HG03565 (cell line): ENCODE measurements at regions not wholly inside any gene's neighbourhood (a gene's known extent, or its start where the extent isn't known, plus 50 kb on each side); places are given as distances from the start of the nearest gene placed in this dataset.
"Not testable (repeated sequence)": the region's sequence is repeated elsewhere in the genome, so short reads cannot be mapped to it uniquely, and the experiment has no call there.

Source experiments
- ATAC-seq: cut with Tn5 transposase; IDR thresholded peaks from one replicate; pipeline ENCODE4 v1.9.1; 2021; ENCODE audit warnings: mild to moderate bottlenecking, moderate library complexity; ENCODE audit not compliant: unreplicated experiment

GRCh38 chr3:20523293-20523692, 337.3 kb upstream of the SGO1 start:
- no peak for ATAC-seq

- ATAC-seq, result not testable (repeated sequence)
Observed at GRCh38 chr3:20517316-20517715, 331.3 kb upstream of the SGO1 start.

- no peak for ATAC-seq
Observed at GRCh38 chr3:20516311-20516710, 330.3 kb upstream of the SGO1 start.

- no peak for ATAC-seq
Observed at GRCh38 chr3:20515834-20516233, 329.8 kb upstream of the SGO1 start.

GRCh38 chr3:20511863-20512505, 326.0 kb upstream of the SGO1 start:
- ATAC-seq, result peak; percentile 99

- no peak for ATAC-seq
Observed at GRCh38 chr3:20510396-20510795, 324.4 kb upstream of the SGO1 start.

GRCh38 chr3:20503394-20504082, 317.5 kb upstream of the SGO1 start:
- no peak for ATAC-seq

- no peak for ATAC-seq
Observed at GRCh38 chr3:20490996-20491395, 305.0 kb upstream of the SGO1 start.

GRCh38 chr3:20488151-20488550, 302.1 kb upstream of the SGO1 start:
- no peak for ATAC-seq

- ATAC-seq, result no peak
Observed at GRCh38 chr3:20484126-20484525, 298.1 kb upstream of the SGO1 start.

- no peak for ATAC-seq
Observed at GRCh38 chr3:20482350-20482749, 296.3 kb upstream of the SGO1 start.

- ATAC-seq, result no peak
Observed at GRCh38 chr3:20480786-20481365, 294.9 kb upstream of the SGO1 start.

- ATAC-seq, result no peak
Observed at GRCh38 chr3:20478436-20478835, 292.4 kb upstream of the SGO1 start.

GRCh38 chr3:20464237-20464636, 278.2 kb upstream of the SGO1 start:
- ATAC-seq, result not testable (repeated sequence)

GRCh38 chr3:20462723-20463122, 276.7 kb upstream of the SGO1 start:
- no peak for ATAC-seq

- no peak for ATAC-seq
Observed at GRCh38 chr3:20462226-20462625, 276.2 kb upstream of the SGO1 start.

GRCh38 chr3:20458994-20459716, 273.1 kb upstream of the SGO1 start:
- ATAC-seq, result no peak

- no peak for ATAC-seq
Observed at GRCh38 chr3:20456511-20456910, 270.5 kb upstream of the SGO1 start.

- no peak for ATAC-seq
Observed at GRCh38 chr3:20451170-20451569, 265.2 kb upstream of the SGO1 start.

GRCh38 chr3:20450611-20451010, 264.6 kb upstream of the SGO1 start:
- no peak for ATAC-seq

- no peak for ATAC-seq
Observed at GRCh38 chr3:20442846-20443245, 256.8 kb upstream of the SGO1 start.

- not testable (repeated sequence) for ATAC-seq
Observed at GRCh38 chr3:20427268-20427667, 241.3 kb upstream of the SGO1 start.
